Upper lobe of right lung (tissue), 1 donor: ENCODE measurements at regions not wholly inside any gene's neighbourhood (a gene's known extent, or its start where the extent isn't known, plus 50 kb on each side); places are given as distances from the start of the nearest gene placed in this dataset.
"Not testable (repeated sequence)": the region's sequence is repeated elsewhere in the genome, so short reads cannot be mapped to it uniquely, and the experiment has no call there.

Experiments used
- ATAC-seq: fragments of 200-7000 bp; cut with Tn5 transposase; one replicate; pipeline ENCODE4 v1.9.1; 2020; ENCODE audit warnings: mild to moderate bottlenecking, moderate library complexity
- DNase-seq: peaks from one replicate; pipeline ENCODE4 v3.0.0-alpha.2; 2020
- H3K27ac ChIP-seq: fragments of 200-600 bp; one replicate; pipeline ENCODE4 v1.8.0; 2022
- H3K27me3 ChIP-seq: fragments of 200-600 bp; one replicate; pipeline ENCODE4 v1.8.0; 2022; ENCODE audit warnings: mild to moderate bottlenecking
- H3K36me3 ChIP-seq: fragments of 200-600 bp; one replicate; pipeline ENCODE4 v1.8.0; 2022
- H3K4me1 ChIP-seq: fragments of 200-600 bp; one replicate; pipeline ENCODE4 v1.8.0; 2022
- H3K4me3 ChIP-seq: fragments of 200-600 bp; one replicate; pipeline ENCODE4 v1.8.0; 2022; ENCODE audit warnings: mild to moderate bottlenecking
- H3K9me3 ChIP-seq: fragments of 200-600 bp; one replicate; pipeline ENCODE4 v1.8.0; 2022
- intact Hi-C: fragments of 100-400 bp; cut with DNase I; formaldehyde crosslinking; loops from one replicate; pipeline ENCODE4 v1.11.0; 2022
- TF ChIP-seq, protein P1 (sequence below): fragments of 200-600 bp; IDR thresholded peaks from one replicate; pipeline ENCODE4 v1.8.0; 2022; ENCODE audit warnings: antibody characterized with exemption
- donor health status: DM: no; HTN: yes; CAD: no; lungs with severe emphysema.

DNA sequence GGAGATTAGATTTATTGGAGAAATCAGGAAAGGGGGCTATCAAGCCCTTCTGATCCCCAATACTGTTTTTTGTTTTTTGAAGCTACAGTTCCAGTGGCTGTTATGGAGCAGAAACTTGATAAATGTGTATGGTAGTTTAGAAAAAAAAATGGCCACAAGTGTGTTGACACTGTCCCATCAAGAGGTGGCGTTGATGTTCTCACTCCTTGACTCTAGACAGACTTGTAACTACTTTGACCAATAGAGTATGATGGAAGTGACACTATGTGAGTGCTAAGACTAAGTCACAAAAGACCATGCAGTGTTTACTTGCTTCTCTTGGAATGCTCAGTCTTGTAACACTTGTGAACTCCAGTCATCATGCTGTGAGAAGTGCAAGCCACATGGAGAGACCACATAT is 356.7 kb downstream of the PDCD6IP start:
- DNase-seq (no peak), ATAC-seq (no peak)
- Histone ChIP-seq H3K27ac (no peak overlapping the region), H3K27me3 (no peaks in the 10 kb centered on the region), H3K4me3 (no peak overlapping the region), H3K4me1 (no peaks in the 10 kb centered on the region), H3K36me3 (no peaks in the 10 kb centered on the region), H3K9me3 (no peaks in the 10 kb centered on the region)
- intact Hi-C loops, result no loop called here
- TF ChIP-seq, protein P1, sequence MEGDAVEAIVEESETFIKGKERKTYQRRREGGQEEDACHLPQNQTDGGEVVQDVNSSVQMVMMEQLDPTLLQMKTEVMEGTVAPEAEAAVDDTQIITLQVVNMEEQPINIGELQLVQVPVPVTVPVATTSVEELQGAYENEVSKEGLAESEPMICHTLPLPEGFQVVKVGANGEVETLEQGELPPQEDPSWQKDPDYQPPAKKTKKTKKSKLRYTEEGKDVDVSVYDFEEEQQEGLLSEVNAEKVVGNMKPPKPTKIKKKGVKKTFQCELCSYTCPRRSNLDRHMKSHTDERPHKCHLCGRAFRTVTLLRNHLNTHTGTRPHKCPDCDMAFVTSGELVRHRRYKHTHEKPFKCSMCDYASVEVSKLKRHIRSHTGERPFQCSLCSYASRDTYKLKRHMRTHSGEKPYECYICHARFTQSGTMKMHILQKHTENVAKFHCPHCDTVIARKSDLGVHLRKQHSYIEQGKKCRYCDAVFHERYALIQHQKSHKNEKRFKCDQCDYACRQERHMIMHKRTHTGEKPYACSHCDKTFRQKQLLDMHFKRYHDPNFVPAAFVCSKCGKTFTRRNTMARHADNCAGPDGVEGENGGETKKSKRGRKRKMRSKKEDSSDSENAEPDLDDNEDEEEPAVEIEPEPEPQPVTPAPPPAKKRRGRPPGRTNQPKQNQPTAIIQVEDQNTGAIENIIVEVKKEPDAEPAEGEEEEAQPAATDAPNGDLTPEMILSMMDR, result no peak

DNA sequence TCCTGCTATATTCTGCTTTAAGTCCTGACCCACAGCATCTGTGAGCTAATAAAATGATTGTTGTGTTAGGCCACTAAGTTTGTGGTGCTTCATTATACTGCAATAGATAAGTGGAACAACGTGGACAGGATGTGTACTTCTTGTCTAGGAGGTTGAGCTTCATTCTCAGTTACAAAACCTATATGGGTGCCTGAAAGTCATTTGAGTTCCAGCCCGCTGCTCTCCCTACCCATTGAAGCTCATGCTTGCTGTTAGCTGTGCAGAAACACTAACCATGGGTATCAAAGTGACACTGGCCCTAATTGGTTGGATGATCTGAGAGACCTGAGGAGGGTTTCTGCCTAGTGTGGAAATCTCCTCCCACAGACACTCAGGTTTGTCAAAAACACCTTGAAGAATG is 357.2 kb downstream of the PDCD6IP start:
- no peak for DNase-seq
- TF ChIP-seq, protein P1, result no peak
- H3K27me3 ChIP-seq, result no peaks in the 10 kb centered on the region
- no peaks in the 10 kb centered on the region for H3K9me3 ChIP-seq
- no peak overlapping the region for H3K27ac ChIP-seq
- intact Hi-C loops, result no loop called here
- no peak overlapping the region for H3K4me3 ChIP-seq
- H3K36me3 ChIP-seq, result no peaks in the 10 kb centered on the region
- no peaks in the 10 kb centered on the region for H3K4me1 ChIP-seq
- ATAC-seq, result no peak

DNA sequence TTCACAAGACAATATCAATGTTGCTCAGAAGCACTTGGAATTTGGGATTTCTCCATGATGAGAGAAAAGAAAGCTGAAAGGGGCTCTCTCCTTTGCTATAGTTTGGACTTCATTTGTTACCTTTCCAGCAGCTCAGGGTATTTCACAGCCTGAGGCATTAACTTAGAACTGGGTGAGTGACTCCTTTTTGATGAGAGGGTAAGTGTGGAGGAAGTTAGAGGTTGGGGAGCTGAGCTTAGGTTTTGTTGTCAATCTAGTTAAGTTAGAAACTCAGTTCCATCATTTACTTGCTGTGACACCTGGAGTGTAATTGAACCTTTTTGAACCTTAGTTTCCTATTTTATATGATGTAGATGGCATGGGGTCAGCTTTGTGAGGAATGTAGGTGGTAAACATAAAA is 359.1 kb downstream of the PDCD6IP start:
- Histone ChIP-seq H3K9me3 (no peaks in the 10 kb centered on the region), H3K27ac (no peak overlapping the region), H3K4me1 (no peaks in the 10 kb centered on the region), H3K27me3 (no peaks in the 10 kb centered on the region), H3K36me3 (no peaks in the 10 kb centered on the region), H3K4me3 (no peak overlapping the region)
- intact Hi-C loops, result no loop called here
- TF ChIP-seq, protein P1, result no peak
- DNase-seq (no peak), ATAC-seq (no peak)

DNA sequence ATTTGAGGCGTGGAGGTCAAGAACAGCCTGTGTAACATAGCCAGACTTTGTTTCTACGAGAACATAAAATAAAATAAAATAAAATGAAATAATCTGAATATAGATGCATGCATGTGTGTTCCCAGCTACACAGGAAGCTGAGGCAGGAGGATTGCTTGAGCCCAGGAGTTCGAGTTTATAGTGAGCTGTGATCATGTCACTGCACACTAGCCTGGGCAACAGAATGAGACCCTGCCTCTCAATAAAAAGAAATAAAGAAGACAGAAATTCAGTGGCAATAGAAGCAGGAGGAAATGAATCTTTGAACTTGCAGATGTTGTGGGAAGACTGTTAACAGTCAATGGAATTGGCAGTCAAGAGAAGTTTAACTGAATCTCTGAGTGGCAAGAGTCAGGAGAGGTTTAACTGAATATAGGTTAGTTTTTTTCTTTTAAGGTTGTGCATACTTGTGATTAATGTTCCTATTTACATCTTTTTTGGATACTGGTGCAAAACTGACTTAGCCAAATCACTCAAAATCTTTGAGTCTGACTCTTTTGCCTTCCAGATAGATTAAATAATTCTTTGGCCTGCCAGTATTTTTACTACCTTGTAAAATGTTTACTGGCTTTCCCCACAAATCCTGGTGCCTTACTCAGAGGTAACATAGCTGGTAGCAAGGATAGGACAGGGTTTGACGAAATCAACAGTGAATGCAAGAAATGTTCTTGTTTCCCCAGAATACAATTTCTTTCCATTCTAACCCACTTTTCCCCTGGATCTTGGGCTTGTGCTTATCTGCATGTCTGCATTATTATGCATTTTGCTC is 361.4 kb downstream of the PDCD6IP start:
- H3K4me3 ChIP-seq, result no peak overlapping the region
- no peaks in the 10 kb centered on the region for H3K27me3 ChIP-seq
- H3K9me3 ChIP-seq, result no peaks in the 10 kb centered on the region
- ATAC-seq (no peak), DNase-seq (no peak)
- intact Hi-C loops, result no loop called here
- H3K36me3 ChIP-seq, result no peaks in the 10 kb centered on the region
- H3K4me1 ChIP-seq, result no peaks in the 10 kb centered on the region
- no peak overlapping the region for H3K27ac ChIP-seq
- TF ChIP-seq, protein P1, result no peak

DNA sequence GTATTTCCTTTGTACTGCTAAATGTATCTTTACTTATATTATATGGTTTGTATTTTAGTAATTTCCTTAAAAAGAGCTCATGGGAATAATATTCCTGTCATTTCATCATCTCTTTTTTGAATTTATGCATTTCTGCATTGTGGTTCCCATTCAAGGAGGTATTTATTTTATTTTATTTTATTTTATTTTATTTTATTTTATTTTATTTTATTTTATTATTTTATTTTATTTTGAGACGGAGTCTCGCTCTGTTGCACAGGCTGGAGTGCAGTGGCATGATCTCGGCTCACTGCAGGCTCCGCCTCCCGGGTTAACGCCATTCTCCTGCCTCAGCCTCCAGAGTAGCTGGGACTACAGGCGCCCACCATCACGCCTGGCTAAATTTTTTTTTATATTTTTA is 371.2 kb downstream of the PDCD6IP start:
- ATAC-seq, H3K9me3 ChIP-seq, H3K27me3 ChIP-seq, H3K27ac ChIP-seq, H3K4me3 ChIP-seq, H3K4me1 ChIP-seq, intact Hi-C loops, H3K36me3 ChIP-seq, DNase-seq: not testable (repeated sequence)

DNA sequence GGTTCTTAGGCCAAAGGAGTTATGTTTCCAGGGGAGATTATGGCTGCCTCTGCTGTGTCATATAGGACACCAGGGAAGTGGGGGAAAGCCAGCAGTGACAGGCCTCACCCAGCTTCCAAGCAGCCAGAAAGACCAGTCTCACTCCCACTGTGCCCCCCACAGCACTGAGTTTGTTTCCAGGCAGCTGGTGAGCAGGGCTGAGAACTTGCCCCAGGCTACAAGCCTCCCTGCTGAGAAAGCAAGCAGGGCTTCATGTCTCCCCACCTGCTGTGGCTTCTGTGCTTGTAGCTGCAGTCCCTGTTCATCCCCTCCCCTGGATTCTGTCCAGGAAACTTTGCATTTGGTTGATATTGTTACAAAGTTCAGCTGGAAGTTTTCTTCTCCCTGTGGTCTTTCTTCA is 376.3 kb downstream of the PDCD6IP start:
- H3K4me1 ChIP-seq, result no peaks in the 10 kb centered on the region
- intact Hi-C loops, result no loop called here
- H3K9me3 ChIP-seq, result no peaks in the 10 kb centered on the region
- ATAC-seq, result no peak
- H3K27ac ChIP-seq, result no peak overlapping the region
- no peaks in the 10 kb centered on the region for H3K36me3 ChIP-seq
- no peaks in the 10 kb centered on the region for H3K27me3 ChIP-seq
- H3K4me3 ChIP-seq, result no peak overlapping the region
- DNase-seq, result no peak
- TF ChIP-seq, protein P1, result no peak
